ENCODE measurements at regions not wholly inside any gene's neighbourhood (a gene's known extent, or its start where the extent isn't known, plus 50 kb on each side); places are given as distances from the start of the nearest gene placed in this dataset.
A peak's percentile ranks its signal among the peaks of the same experiment; 100 is the strongest.
"Not testable (repeated sequence)": the region's sequence is repeated elsewhere in the genome, so short reads cannot be mapped to it uniquely, and the experiment has no call there.

GRCh38 chr14:55977392-55978150 lies 140.6 kb upstream of the PELI2 start:
- no peak for DNase-seq (ENCODE audit: low read depth)

- no peak for DNase-seq (ENCODE audit: low read depth)
Observed at GRCh38 chr14:55979096-55979495, 139.1 kb upstream of the PELI2 start.

GRCh38 chr14:55979781-55980180 lies 138.4 kb upstream of the PELI2 start:
- DNase-seq (ENCODE audit: low read depth): no peak

- DNase-seq (ENCODE audit: low read depth): no peak
Observed at GRCh38 chr14:55980970-55981369, 137.2 kb upstream of the PELI2 start.

GRCh38 chr14:55986069-55986468 lies 132.1 kb upstream of the PELI2 start:
- no peak for DNase-seq (ENCODE audit: low read depth)

GRCh38 chr14:56000846-56001245 lies 117.4 kb upstream of the PELI2 start:
- no peak for DNase-seq (ENCODE audit: low read depth)

GRCh38 chr14:56002342-56002741 lies 115.9 kb upstream of the PELI2 start:
- DNase-seq (ENCODE audit: low read depth): no peak

- DNase-seq (ENCODE audit: low read depth): peak; percentile 10
Observed at GRCh38 chr14:56002876-56003625, 115.2 kb upstream of the PELI2 start.

- DNase-seq (ENCODE audit: low read depth): no peak
Observed at GRCh38 chr14:56004323-56004722, 113.9 kb upstream of the PELI2 start.

- peak; percentile 6 for DNase-seq (ENCODE audit: low read depth)
Observed at GRCh38 chr14:56004786-56005185, 113.4 kb upstream of the PELI2 start.

GRCh38 chr14:56005191-56006053 lies 112.8 kb upstream of the PELI2 start:
- DNase-seq (ENCODE audit: low read depth): no peak

- not testable (repeated sequence) for DNase-seq (ENCODE audit: low read depth)
Observed at GRCh38 chr14:56007491-56007890, 110.7 kb upstream of the PELI2 start.

GRCh38 chr14:56008150-56008549 lies 110.1 kb upstream of the PELI2 start:
- DNase-seq (ENCODE audit: low read depth): no peak

- DNase-seq (ENCODE audit: low read depth): not testable (repeated sequence)
Observed at GRCh38 chr14:56008661-56009060, 109.5 kb upstream of the PELI2 start.

- no peak for DNase-seq (ENCODE audit: low read depth)
Observed at GRCh38 chr14:56023661-56024081, 94.5 kb upstream of the PELI2 start.

GRCh38 chr14:56025191-56025590 lies 93.0 kb upstream of the PELI2 start:
- DNase-seq (ENCODE audit: low read depth): no peak

GRCh38 chr14:56026506-56026905 lies 91.7 kb upstream of the PELI2 start:
- no peak for DNase-seq (ENCODE audit: low read depth)

- no peak for DNase-seq (ENCODE audit: low read depth)
Observed at GRCh38 chr14:56027421-56027820, 90.8 kb upstream of the PELI2 start.

GRCh38 chr14:56027916-56028712 lies 90.1 kb upstream of the PELI2 start:
- DNase-seq (ENCODE audit: low read depth): no peak

- DNase-seq (ENCODE audit: low read depth): no peak
Observed at GRCh38 chr14:56036353-56036752, 81.9 kb upstream of the PELI2 start.

GRCh38 chr14:56040121-56040520 lies 78.1 kb upstream of the PELI2 start:
- no peak for DNase-seq (ENCODE audit: low read depth)

GRCh38 chr14:56044196-56044595 lies 74.0 kb upstream of the PELI2 start:
- DNase-seq (ENCODE audit: low read depth): no peak
